ENCODE measurements at regions not wholly inside any gene's neighbourhood (a gene's known extent, or its start where the extent isn't known, plus 50 kb on each side); places are given as distances from the start of the nearest gene placed in this dataset.

GRCh38 chr7:136302049-136302448 is 324.9 kb upstream of the MTPN start:
- WGBS, 2 experiments (ENCODE audit: extremely low coverage in 2 of 2, insufficient read length in 1 of 2), result no CpG with 5 or more reads among the region's 1 CpG
- dilution Hi-C loops (cut with HindIII; ENCODE audit: low sequenced_read_pairs, unreplicated experiment), result no loop called here

More at GRCh38 chr7:136302049-136302448, 324.9 kb upstream of the MTPN start:
- TF ChIP-seq CEBPB (IDR thresholded peaks at IDR 0.05; ENCODE audit: low read depth, low read length), result no peak
- TF ChIP-seq POLR2A (IDR thresholded peaks at IDR 0.05; ENCODE audit: low read depth, low read length), result no peak
- TF ChIP-seq NFE2L2 (IDR thresholded peaks at IDR 0.05; ENCODE audit: low read depth, low read length), result no peak
- no peak for TF ChIP-seq BHLHE40 (IDR thresholded peaks at IDR 0.05; ENCODE audit: low read depth, low read length)
- TF ChIP-seq ELK1 (IDR thresholded peaks at IDR 0.05; ENCODE audit: borderline replicate concordance, low read depth, low read length), result no peak
- TF ChIP-seq USF2 (IDR thresholded peaks at IDR 0.05; ENCODE audit: low read depth, low read length), result no peak
- TF ChIP-seq MXI1 (IDR thresholded peaks at IDR 0.05; ENCODE audit: borderline replicate concordance, low read depth, low read length), result no peak
- TF ChIP-seq RCOR1 (IDR thresholded peaks at IDR 0.05; ENCODE audit: insufficient replicate concordance, low read length), result no peak
- no peak for TF ChIP-seq SMC3 (IDR thresholded peaks at IDR 0.05; ENCODE audit: low read depth, low read length)
- no peak for TF ChIP-seq FOS (IDR thresholded peaks at IDR 0.05; ENCODE audit: low read depth, low read length)
- TF ChIP-seq CHD1 (IDR thresholded peaks at IDR 0.05; ENCODE audit: low read depth, low read length), result no peak
- TF ChIP-seq CTCF (conservative IDR thresholded peaks at IDR 0.05; ENCODE audit: low read depth, low read length), result no peak
- TF ChIP-seq RFX5 (IDR thresholded peaks at IDR 0.05; ENCODE audit: low read depth, low read length), result no peak
- no peak for TF ChIP-seq MAFK (IDR thresholded peaks at IDR 0.05; ENCODE audit: low read depth, low read length)
- BruUV-seq (replicated peaks), result no TSS peak
- Histone ChIP-seq H4K91ac (ENCODE audit: insufficient read depth, low read depth, low read length) (no peak overlapping the region), H3K18ac (ENCODE audit: low read depth, low read length) (no peak overlapping the region), H2AK9ac (replicated peaks; ENCODE audit: low read depth, low read length, poor library complexity) (no peak overlapping the region), H3K9ac (ENCODE audit: low read depth, low read length) (no peak overlapping the region), H4K20me1 (ENCODE audit: insufficient read depth, low read length) (no peaks in the 10 kb centered on the region), H3K79me1 (ENCODE audit: low read depth in 1 of 2, low read length in 2 of 2) (no peaks in the 10 kb centered on the region), H3K27ac (ENCODE audit: insufficient read depth, low read length) (no peak overlapping the region), H3K56ac (ENCODE audit: extremely low read depth, insufficient read depth, low read length) (no peak overlapping the region), H2BK20ac (ENCODE audit: low read depth, low read length) (no peak overlapping the region), H3K9me3 (ENCODE audit: control insufficient read depth, insufficient read depth, low read length) (no peaks in the 10 kb centered on the region), H4K5ac (ENCODE audit: low read depth, low read length) (no peak overlapping the region), H2AFZ (replicated peaks; ENCODE audit: low read length, poor library complexity) (no peak overlapping the region), H3K36me3 (ENCODE audit: control insufficient read depth, insufficient read depth, low read length) (no peaks in the 10 kb centered on the region), H3K4me2 (ENCODE audit: low read depth, low read length) (no peak overlapping the region), H3K9me1 (ENCODE audit: insufficient read depth, low read length) (no peaks in the 10 kb centered on the region), H3K14ac (replicated peaks; ENCODE audit: low read depth, low read length) (no peak overlapping the region), H3K4ac (ENCODE audit: low read depth, low read length) (no peak overlapping the region), H3K27me3 (ENCODE audit: control insufficient read depth, insufficient read depth, low read length) (no peaks in the 10 kb centered on the region), H3K23ac (ENCODE audit: low read depth, low read length) (no peak overlapping the region), H2BK120ac (ENCODE audit: low read depth, low read length) (no peak overlapping the region), H2BK15ac (ENCODE audit: low read depth, low read length) (no peak overlapping the region), H3K4me1 (ENCODE audit: control insufficient read depth, insufficient read depth, low read length) (no peaks in the 10 kb centered on the region), H3K4me3 (ENCODE audit: insufficient read depth, low read depth, low read length) (no peak overlapping the region), H2AK5ac (ENCODE audit: low read depth, low read length) (no peak overlapping the region), H2BK5ac (ENCODE audit: low read depth, low read length, poor library complexity, severe bottlenecking) (no peak overlapping the region), H4K8ac (ENCODE audit: low read depth in 2 of 2, low read length in 2 of 2) (no peak overlapping the region)
- intact Hi-C loops (cut with micrococcal nuclease) (no loop called here), in situ Hi-C loops (cut with MboI; ENCODE audit: low sequenced_read_pairs) (no loop called here)
- POLR2A ChIA-PET (ENCODE audit: unreplicated experiment), result no interaction called here
- CTCF ChIA-PET, result no interaction called here
- ATAC-seq (ENCODE audit: low read depth) (no peak), DNase-seq (no peak)
